Activated T-helper 2 cell treated with anti-CD3 and anti-CD28 coated beads, Interferon-gamma antibody, Interleukin-2, Interleukin-4, amounts not matched to agents 10 μg/mL and 5 μg/mL and 100 μg/mL, durations not matched to agents 14 hours and 24 hours and 36 hours (primary cell): ENCODE measurements at regions not wholly inside any gene's neighbourhood (a gene's known extent, or its start where the extent isn't known, plus 50 kb on each side); places are given as distances from the start of the nearest gene placed in this dataset.

ENCODE experiments used
- DNase-seq: peaks from one replicate; pipeline ENCODE4 v3.0.0; 2021; ENCODE audit warnings: low spot score
- H3K27ac Mint-ChIP-seq: one replicate; pipeline ENCODE4 v1.8.0; 2021; ENCODE audit warnings: mixed read lengths
- H3K27me3 Mint-ChIP-seq: one replicate; pipeline ENCODE4 v1.8.0; 2021; ENCODE audit warnings: low read depth, mixed read lengths
- H3K36me3 Mint-ChIP-seq: one replicate; pipeline ENCODE4 v1.8.0; 2021; ENCODE audit warnings: low read depth, mixed read lengths
- H3K4me1 Mint-ChIP-seq: one replicate; pipeline ENCODE4 v1.8.0; 2021; ENCODE audit warnings: low read depth, mixed read lengths
- H3K4me3 Mint-ChIP-seq: one replicate; pipeline ENCODE4 v1.8.0; 2021; ENCODE audit warnings: low read depth, mild to moderate bottlenecking, moderate library complexity, mixed read lengths
- H3K9me3 Mint-ChIP-seq: one replicate; pipeline ENCODE4 v1.8.0; 2021; ENCODE audit warnings: mixed read lengths
- intact Hi-C: fragments of 100-400 bp; cut with micrococcal nuclease; formaldehyde crosslinking; loops from one replicate; pipeline ENCODE4 v1.15.1; 2023

- H3K9me3 Mint-ChIP-seq = peaks cover 18% of the 10 kb centered on the region
- intact Hi-C loops = no loop called here
- no peak for DNase-seq
Observed at GRCh38 chr22:49616356-49617231, 211.1 kb downstream of the BRD1 start.

DNA sequence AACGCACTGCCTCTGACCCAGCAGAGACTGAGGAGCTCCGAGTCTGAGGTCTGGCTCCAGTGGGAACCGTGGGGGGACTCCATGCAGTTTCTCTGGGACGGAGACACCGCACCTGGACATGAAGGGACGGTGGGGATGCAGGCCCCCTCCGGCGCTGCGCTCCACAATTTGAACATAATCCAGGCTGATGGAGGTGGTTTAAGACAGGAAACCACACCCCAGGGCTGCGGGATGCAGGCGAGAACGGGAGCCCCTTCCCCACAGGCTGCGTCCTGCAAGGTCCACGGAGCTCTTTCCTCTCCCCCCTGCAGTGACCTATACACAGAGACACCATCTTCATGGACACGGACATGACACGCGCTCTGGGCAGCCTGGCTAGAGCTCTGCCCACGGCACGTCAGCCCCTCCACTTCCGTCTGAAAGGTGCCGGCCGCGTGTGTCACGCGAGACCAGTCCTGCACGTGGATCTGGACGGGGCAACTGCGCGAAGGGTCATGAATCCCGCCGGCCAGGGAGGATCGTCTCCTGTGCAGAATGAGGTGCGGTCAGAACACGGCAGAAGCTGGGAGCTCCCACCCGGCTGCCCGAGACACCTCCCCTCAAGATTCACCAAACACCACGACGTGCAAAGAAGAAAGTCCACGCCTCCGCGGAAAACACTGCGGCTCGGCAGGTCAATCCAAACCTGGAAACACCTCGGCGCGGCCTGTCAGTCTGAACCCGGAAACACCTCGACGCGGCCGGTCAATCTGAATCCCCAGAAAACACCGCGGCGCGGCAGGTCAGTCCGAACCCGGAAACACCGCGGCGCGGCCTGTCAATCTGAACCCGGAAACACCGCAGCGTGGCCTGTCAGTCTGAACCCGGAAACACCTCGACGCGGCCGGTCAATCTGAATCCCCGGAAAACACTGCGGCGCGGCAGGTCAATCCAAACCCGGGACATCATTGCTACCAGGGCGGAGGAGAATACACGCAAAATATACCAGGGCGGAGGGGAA, 212.4 kb downstream of the BRD1 start:
- no peaks in the 10 kb centered on the region for H3K4me1 Mint-ChIP-seq
- peaks cover 45% of the 10 kb centered on the region for H3K36me3 Mint-ChIP-seq
- DNase-seq = no peak
- peaks cover 22% of the 10 kb centered on the region for H3K9me3 Mint-ChIP-seq
- no peak overlapping the region for H3K27ac Mint-ChIP-seq
- H3K27me3 Mint-ChIP-seq = no peaks in the 10 kb centered on the region
- intact Hi-C loops = no loop called here
- H3K4me3 Mint-ChIP-seq = no peak overlapping the region

More at GRCh38 chr22:49616356-49617231, 211.1 kb downstream of the BRD1 start:
- Mint-ChIP-seq H3K27ac (no peak overlapping the region), H3K4me1 (no peaks in the 10 kb centered on the region), H3K27me3 (no peaks in the 10 kb centered on the region), H3K4me3 (no peak overlapping the region), H3K36me3 (peaks cover 34% of the 10 kb centered on the region)

DNA sequence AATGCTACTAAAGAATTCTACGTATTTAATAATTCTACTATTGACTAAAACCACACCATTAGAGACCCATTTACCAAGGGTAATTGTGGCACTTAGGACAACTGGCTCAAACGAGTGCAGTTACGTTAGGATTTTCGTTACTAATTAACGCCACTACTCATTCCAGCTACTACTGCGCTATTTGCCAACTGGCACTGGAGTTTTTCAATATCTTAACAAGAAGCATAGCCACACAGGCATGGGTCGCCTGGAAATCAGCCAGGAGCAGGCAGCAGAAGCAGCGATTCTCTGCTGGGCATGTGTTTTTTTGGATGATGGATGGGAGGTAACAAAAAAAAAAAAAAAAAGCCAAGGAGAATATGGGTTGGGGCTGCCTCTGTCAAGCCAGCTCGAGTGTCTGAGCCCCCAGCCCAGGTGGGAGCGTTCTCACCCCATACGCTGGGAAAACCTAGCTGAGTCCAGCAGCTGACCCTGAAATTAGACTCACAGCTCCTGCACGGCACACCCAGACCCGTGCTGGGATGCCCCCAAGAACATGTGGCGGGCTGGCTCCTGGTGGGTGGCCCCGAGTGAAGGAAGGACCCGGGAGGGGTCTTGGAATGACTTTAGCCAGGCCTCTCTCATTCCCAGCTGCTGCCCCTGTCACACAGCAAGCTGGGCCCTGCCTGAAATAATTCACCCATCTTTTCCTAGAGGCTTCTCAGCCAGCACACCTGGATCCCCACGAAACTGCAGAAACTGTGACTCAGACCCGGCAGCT, 214.0 kb downstream of the BRD1 start:
- no peak for DNase-seq
- H3K4me1 Mint-ChIP-seq = no peaks in the 10 kb centered on the region
- no peak overlapping the region for H3K27ac Mint-ChIP-seq
- H3K27me3 Mint-ChIP-seq = no peaks in the 10 kb centered on the region
- no peak overlapping the region for H3K4me3 Mint-ChIP-seq
- intact Hi-C loops = no loop called here
- peaks cover 49% of the 10 kb centered on the region for H3K36me3 Mint-ChIP-seq
- peaks cover 22% of the 10 kb centered on the region for H3K9me3 Mint-ChIP-seq

DNA sequence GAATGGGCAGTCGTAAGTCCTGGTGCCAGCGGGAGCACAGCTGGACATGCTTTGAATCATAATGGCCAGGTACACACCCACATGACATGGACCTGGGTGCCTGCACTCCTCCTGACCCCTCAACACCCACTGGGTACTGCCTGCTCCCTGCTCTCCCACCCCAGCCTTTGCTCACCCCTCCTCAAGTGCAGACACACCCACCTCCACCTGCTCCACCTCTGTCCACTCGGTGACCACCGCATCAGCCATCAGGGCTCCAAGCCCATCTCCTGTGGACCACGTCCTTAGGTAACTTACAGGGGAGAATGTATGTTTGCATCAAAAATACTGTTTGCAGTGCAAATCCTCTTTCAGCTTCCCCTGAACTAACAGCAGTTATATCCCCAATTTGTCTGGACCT, 214.6 kb downstream of the BRD1 start:
- H3K27me3 Mint-ChIP-seq = no peaks in the 10 kb centered on the region
- intact Hi-C loops = no loop called here
- peaks cover 23% of the 10 kb centered on the region for H3K9me3 Mint-ChIP-seq
- no peaks in the 10 kb centered on the region for H3K4me1 Mint-ChIP-seq
- DNase-seq = no peak
- no peak overlapping the region for H3K27ac Mint-ChIP-seq
- no peak overlapping the region for H3K4me3 Mint-ChIP-seq
- peaks cover 55% of the 10 kb centered on the region for H3K36me3 Mint-ChIP-seq

DNA sequence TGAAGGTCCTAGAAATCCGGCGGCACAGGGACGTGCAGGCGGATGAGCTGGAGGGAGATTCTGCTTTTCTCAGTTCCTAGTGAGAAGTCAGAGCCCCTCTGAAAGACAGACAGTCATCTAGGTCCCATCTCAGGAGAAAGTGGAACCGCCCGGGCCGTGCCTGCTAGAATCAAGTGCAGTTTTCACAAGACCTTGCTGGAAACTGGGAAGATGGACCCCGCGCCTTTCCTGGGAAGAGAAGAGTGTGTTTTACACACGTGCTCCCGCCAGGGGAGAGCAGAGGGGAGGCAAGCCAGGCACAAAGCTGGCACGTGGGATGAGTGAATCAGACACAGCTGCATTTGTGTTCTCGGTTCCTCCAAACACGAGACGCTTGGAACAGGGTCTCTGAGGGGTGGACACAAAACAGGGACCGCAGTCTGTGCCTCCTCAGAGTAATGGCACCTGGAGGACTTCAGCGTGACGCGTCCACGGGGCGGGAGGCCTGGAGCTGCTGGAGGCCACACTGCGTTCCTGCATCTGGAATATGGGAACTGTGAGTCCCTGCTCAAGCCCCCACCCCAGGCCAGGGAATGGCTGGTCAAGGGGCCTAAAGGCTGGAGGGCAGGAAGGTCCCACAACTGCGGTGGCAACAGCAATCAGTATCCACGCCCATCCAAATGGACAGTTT, 218.3 kb downstream of the BRD1 start:
- H3K27me3 Mint-ChIP-seq = no peaks in the 10 kb centered on the region
- DNase-seq = no peak
- intact Hi-C loops = no loop called here
- H3K9me3 Mint-ChIP-seq = peaks cover 38% of the 10 kb centered on the region
- H3K4me1 Mint-ChIP-seq = no peaks in the 10 kb centered on the region
- no peak overlapping the region for H3K27ac Mint-ChIP-seq
- peaks cover 60% of the 10 kb centered on the region for H3K36me3 Mint-ChIP-seq
- no peak overlapping the region for H3K4me3 Mint-ChIP-seq

DNA sequence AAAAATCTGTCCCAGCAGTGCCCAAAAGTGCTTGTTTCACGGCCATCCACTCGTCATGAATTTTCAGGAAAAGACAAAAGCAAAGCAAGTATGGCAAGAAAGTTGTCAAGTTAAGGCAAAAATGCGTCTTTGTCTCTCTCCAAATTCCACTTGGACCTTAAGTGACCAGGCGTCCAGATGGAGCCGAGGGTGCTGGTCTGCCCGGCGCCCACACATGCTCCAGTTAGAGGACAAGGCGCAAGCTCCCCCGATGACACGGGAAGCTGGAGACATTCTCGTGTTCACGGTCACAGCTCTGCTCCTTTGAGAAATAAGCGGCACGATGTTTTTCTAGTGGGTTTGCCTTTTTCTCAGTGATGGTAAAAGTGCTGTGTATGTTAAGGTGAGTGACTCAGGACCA, 219.0 kb downstream of the BRD1 start:
- Mint-ChIP-seq H3K27ac (no peak overlapping the region), H3K36me3 (peaks cover 62% of the 10 kb centered on the region), H3K9me3 (peaks cover 39% of the 10 kb centered on the region), H3K4me1 (no peaks in the 10 kb centered on the region), H3K4me3 (no peak overlapping the region), H3K27me3 (no peaks in the 10 kb centered on the region)
- intact Hi-C loops = no loop called here
- no peak for DNase-seq

DNA sequence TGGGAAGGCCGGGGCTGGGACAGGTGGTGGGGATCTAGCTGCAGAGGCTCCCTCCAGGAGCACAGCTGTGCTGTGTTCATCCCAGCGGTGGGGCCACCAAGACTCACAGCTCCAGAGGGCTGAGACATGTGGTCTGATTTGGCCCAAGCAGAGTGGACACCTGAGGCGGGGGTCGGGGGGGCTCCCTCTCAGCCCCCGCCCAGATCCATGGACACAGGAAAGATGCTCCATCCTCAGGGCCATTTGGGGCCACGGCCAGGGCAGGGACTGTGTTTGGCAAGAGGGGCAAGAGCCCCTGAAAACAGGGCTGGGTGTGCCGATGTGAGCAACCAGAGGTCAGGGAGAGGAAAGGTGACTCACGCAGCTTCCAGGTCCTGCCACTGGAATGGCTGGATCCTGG, 219.4 kb downstream of the BRD1 start:
- H3K36me3 Mint-ChIP-seq = peaks cover 62% of the 10 kb centered on the region
- no peak for DNase-seq
- no peaks in the 10 kb centered on the region for H3K4me1 Mint-ChIP-seq
- no peak overlapping the region for H3K27ac Mint-ChIP-seq
- peaks cover 35% of the 10 kb centered on the region for H3K9me3 Mint-ChIP-seq
- intact Hi-C loops = no loop called here
- H3K4me3 Mint-ChIP-seq = no peak overlapping the region
- no peaks in the 10 kb centered on the region for H3K27me3 Mint-ChIP-seq

- intact Hi-C loops = no loop called here
Observed at GRCh38 chr22:49607821-49608220, 219.9 kb downstream of the BRD1 start.

GRCh38 chr22:49606562-49607290, 220.9 kb downstream of the BRD1 start:
- H3K4me1 Mint-ChIP-seq = no peaks in the 10 kb centered on the region
- H3K4me3 Mint-ChIP-seq = no peak overlapping the region
- DNase-seq = no peak
- intact Hi-C loops = no loop called here
- H3K27me3 Mint-ChIP-seq = no peaks in the 10 kb centered on the region
- no peak overlapping the region for H3K27ac Mint-ChIP-seq
- H3K9me3 Mint-ChIP-seq = peaks cover 24% of the 10 kb centered on the region
- peaks cover 59% of the 10 kb centered on the region for H3K36me3 Mint-ChIP-seq

More at GRCh38 chr22:49607821-49608220, 219.9 kb downstream of the BRD1 start:
- Mint-ChIP-seq H3K27me3 (no peaks in the 10 kb centered on the region), H3K4me3 (no peak overlapping the region), H3K4me1 (no peaks in the 10 kb centered on the region), H3K9me3 (peaks cover 31% of the 10 kb centered on the region), H3K36me3 (peaks cover 60% of the 10 kb centered on the region), H3K27ac (no peak overlapping the region)
- DNase-seq = no peak

DNA sequence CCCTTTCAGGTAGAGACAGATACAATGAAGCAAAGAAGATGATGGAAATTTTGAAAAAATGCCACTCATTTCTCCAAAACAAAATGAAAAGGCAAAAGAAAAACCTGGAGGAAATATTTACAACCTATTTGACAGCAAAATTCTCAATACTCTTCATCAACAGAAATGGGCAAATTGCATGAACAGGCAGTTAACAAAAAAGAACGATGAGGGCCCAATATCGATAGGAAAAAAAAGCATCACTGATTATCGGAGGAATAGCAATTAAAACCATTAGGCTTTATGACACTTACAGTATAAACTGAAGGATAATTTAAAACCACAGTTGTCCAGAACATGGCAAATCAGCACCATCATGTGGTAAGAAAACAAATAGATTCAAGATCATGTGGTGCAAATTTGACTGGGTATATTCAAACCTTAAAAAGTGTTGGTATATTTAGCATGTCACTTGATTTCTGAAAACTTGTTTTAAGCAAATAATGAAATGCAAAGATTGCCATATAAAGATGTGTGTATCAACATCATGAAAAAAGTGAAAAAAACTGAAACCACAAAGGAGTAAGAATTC, 222.9 kb downstream of the BRD1 start:
- Mint-ChIP-seq H3K4me1 (peaks cover 3% of the 10 kb centered on the region), H3K4me3 (no peak overlapping the region), H3K27me3 (no peaks in the 10 kb centered on the region), H3K27ac (no peak overlapping the region), H3K36me3 (peaks cover 48% of the 10 kb centered on the region), H3K9me3 (peaks cover 19% of the 10 kb centered on the region)
- no peak for DNase-seq
- intact Hi-C loops = no loop called here

DNA sequence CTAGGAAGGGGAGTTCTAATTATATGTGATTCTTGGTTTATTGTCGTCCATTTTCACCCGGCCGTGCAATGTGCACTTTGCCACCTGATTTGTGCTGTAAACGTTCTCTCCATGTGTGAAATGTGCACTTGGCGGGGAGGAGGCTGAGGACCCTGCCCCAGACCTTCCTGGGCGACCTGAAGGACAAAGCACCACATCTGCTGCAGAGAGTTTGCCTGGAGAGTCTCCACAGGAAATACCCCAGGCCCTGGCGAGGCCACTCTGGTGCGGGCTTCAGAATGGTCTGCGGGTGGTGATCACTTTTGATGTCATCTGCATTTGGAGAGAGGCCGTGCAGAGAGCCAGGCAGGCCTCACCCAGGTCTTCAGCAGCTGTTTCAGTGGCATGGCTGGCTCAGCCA, 224.7 kb downstream of the BRD1 start:
- H3K36me3 Mint-ChIP-seq = peaks cover 37% of the 10 kb centered on the region
- H3K27ac Mint-ChIP-seq = no peak overlapping the region
- no peaks in the 10 kb centered on the region for H3K27me3 Mint-ChIP-seq
- H3K9me3 Mint-ChIP-seq = peaks cover 18% of the 10 kb centered on the region
- DNase-seq = no peak
- intact Hi-C loops = no loop called here
- H3K4me3 Mint-ChIP-seq = no peak overlapping the region
- peaks cover 3% of the 10 kb centered on the region for H3K4me1 Mint-ChIP-seq
